ENCODE measurements at regions not wholly inside any gene's neighbourhood (a gene's known extent, or its start where the extent isn't known, plus 50 kb on each side); places are given as distances from the start of the nearest gene placed in this dataset.

GRCh38 chr5:107213025-107213424 is 457.7 kb downstream of the EFNA5 start:
- DNase-seq = no peak

- DNase-seq = no peak
These were observed 459.1 kb downstream of the EFNA5 start for GRCh38 chr5:107211630-107212029.

- no peak for DNase-seq
These were observed 461.9 kb downstream of the EFNA5 start for GRCh38 chr5:107208867-107209266.

GRCh38 chr5:107204413-107204812 is 466.3 kb downstream of the EFNA5 start:
- no peak for DNase-seq

GRCh38 chr5:107203243-107203642 is 467.5 kb downstream of the EFNA5 start:
- DNase-seq = no peak

DNA sequence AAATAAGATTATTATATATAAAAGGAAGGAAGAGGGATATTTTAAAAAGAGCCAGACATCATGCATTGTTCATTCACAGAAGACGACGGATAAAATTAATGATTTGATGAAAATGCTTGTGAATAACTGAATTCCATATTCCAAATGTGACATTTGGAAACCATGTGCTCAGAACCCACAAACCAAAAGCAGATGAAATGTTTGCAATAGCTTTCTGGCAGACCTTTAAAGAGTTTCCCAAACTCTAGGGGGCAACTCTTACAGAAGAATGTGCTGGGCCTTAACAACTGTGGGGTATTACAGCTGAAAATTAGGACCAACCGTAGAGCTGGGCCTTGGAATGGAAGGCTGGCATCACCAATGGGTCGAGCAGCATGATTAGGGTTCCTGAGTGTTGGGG is 471.0 kb downstream of the EFNA5 start:
- DNase-seq = no peak

DNA sequence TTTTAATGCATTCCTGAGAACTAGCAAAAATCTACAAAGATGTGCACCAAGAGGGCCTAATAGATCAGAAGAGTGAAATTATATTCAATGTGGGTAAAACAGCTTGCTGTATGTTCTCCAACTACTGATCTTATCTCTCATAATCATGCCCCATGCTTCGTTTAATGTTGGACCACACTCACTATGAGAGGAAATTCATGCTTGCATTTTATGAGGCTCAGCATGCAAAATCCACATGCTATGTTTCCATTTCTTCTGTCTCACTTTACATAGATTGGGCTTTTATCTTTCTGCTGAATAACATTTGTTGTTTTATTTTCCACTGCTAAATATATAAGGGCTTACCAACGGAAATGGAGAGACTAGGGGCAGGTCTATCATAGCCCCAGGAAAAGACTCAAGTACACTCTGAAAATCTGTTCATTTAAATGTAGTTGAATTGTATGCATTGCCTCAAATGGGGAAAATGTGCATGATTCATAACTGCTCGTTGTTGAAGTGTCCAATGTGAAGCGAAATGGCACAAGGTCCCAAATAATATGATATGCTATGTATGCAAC is 474.2 kb downstream of the EFNA5 start:
- DNase-seq = no peak

DNA sequence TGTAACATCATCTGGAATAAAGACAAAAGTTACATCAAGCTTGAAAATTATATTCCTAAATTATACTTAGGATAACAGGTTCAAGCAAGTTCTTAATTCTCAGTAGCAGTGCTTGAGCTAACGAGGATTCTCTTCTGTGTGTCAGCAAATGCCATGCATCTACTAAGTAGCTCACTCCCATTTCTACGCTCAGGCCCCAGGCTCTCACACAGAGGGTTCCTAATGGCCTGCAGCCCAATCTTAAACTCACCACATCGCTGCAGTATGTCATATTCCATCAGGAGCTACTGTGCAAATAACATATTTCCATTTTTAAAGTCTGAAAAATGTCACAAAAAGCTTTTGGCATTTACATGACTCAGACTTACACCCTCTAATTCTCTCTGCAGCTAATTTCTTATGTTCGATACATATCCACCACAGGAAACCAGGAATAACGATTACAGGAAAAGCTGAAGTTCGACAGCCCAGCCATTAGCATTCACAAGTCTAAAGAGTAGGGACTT is 474.8 kb downstream of the EFNA5 start:
- DNase-seq = no peak

GRCh38 chr5:107184871-107185270 is 485.9 kb downstream of the EFNA5 start:
- no peak for DNase-seq

DNA sequence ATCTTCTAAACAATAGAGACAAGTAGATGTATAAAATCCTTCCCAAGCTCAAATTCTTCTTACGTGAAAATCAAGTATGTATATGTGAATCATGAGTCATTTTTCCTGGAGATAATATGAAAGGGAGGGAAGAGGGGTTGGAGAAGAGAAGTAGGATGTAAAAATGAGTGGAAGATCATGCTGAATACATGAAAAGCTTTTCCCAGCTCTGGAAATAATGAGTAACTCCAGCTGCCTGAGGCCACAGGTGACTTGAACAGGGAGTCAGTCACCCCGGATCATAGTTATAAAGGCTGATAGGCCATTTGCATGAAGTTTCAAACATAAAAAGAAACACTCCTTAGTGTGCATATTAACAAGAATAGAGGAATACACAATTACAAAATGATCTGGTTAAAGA is 486.7 kb downstream of the EFNA5 start:
- no peak for DNase-seq

- DNase-seq = no peak
These were observed 500.1 kb downstream of the EFNA5 start for GRCh38 chr5:107170620-107171019.

DNA sequence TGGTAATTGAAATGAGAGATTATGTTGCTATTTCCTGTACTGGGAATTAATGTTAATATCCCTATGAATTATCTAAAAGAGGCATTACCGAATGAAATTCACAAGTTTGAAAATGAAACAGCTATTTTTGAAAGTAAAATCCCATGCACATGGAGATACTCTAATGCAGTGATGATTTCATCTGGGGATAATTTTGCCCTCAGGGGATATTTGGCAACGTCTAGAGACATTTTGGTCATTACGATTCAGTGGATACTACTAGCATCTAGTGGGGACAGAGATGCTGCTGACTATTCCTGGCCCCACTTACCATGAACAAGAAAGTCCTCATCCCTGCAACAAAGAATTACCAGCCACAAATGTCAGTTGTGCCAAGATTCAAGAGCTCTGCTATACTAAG is 500.9 kb downstream of the EFNA5 start:
- DNase-seq = no peak

DNA sequence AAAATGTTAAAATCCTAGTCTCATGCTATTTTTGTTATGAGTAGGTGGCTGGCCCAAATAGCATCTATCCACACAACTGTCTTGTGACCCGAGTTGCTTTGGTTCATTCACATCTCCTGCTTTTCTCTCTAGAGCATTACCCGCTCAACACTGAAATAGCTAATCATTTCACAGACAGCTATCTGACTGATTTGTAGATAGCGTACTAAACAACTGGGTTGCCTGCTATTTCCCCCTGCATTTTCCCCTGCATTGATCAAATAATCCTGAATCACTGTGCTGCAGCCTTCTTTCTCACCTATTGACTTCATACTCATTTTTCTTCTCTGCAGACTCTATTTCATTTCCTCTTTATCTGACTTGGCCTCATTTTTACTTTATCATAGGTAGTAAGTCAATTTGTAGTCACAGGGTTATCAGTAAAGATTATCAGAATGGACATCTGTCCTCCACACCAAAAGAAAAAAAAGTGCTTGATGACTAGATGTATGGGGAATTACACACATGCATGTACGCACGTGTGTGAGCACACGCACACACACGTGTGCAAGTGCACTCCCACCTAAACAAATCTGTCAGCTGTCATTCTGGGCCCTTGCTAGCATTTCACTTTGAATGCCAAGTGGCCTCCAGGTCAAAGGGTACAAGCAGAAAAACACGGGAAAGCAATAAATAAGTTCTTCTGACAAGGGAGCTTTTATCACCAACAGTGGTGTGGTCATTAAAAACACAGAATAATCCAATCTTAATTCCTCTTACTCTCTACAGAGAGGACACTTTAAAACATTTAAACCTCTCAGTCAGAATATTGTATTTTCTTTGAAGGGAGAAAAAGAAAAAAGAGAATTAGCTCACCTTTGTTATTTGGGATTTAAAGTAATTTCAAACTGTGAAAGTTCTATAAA is 501.6 kb downstream of the EFNA5 start:
- no peak for DNase-seq

- DNase-seq = no peak
These were observed 502.7 kb downstream of the EFNA5 start for GRCh38 chr5:107168086-107168485.

- no peak for DNase-seq
These were observed 505.4 kb downstream of the EFNA5 start for GRCh38 chr5:107165296-107165695.

- no peak for DNase-seq
These were observed 512.9 kb downstream of the EFNA5 start for GRCh38 chr5:107157809-107158208.

GRCh38 chr5:107155707-107156106 is 515.0 kb downstream of the EFNA5 start:
- no peak for DNase-seq

- no peak for DNase-seq
These were observed 516.1 kb downstream of the EFNA5 start for GRCh38 chr5:107154593-107154992.

DNA sequence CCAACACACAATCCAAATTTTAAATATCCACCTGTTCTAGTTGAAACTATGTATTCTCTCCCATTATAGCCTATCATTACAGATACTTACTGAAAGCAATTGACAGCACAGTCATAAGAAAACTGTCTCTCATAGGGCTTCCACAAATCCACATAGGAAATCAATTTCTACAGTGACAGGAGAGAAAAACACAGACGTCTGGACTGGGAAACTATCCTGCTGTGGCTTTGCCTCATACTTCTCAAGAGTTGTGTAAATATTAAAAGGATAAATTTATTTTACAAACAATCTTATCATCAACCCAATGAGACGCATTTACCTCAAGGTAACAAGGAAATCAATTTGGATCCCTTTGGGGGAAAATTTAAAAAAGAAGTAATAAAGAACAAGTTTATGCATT is 517.5 kb downstream of the EFNA5 start:
- no peak for DNase-seq

- DNase-seq = no peak
These were observed 521.3 kb downstream of the EFNA5 start for GRCh38 chr5:107149243-107150005.

GRCh38 chr5:107147589-107147988 is 523.1 kb downstream of the EFNA5 start:
- DNase-seq = no peak

DNA sequence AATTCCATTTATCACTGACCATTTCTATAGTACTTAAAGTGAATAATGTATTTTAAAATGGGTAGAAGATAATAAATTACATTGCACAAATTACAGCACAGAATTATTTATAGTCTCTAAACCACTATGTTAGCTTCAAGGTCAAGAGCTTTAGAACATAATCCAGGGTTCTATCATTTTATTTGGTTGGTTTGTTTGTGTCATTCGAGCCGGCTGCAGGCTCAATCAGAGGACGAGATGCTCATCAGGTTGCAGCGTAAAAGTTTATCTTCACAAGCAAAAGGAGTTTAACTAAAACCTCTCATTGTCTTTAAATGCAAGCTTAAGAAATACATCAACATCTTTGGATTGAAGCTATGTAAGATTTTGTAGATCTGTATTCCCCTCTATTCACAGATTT is 523.8 kb downstream of the EFNA5 start:
- no peak for DNase-seq

GRCh38 chr5:107135391-107135790 is 535.3 kb downstream of the EFNA5 start:
- DNase-seq = no peak

- DNase-seq = no peak
These were observed 535.8 kb downstream of the EFNA5 start for GRCh38 chr5:107134931-107135330.

All from CD4-positive, alpha-beta T cell treated with Interleukin-17A for 1 hour (primary cell).